ENCODE measurements at regions not wholly inside any gene's neighbourhood (a gene's known extent, or its start where the extent isn't known, plus 50 kb on each side); places are given as distances from the start of the nearest gene placed in this dataset.

DNA sequence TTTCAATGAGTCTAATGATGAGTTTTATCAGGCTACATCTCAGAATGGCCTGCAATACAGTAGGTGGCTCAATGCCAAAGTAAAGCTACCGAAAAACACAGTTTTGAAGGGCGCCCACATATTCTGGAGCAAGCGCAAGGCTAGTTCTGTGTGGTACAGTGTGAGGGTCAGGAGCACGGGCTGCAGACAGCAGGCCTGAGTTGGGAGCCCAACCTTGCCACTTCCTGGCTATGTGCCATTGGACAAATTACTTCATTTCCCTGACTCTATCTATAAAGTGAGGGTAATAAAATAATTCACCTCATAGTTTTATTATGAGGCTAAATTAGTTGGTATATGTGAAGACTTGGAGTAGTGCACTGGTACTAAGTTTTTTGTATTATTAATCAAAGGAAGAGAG lies 150.7 kb downstream of the OPN5 start:
- DNase-seq (ENCODE audit: low read depth): no peak

- no peak for DNase-seq (ENCODE audit: low read depth)
Measured at GRCh38 chr6:47924001-47924400, 142.2 kb downstream of the OPN5 start.

GRCh38 chr6:47922391-47922790 lies 140.6 kb downstream of the OPN5 start:
- DNase-seq (ENCODE audit: low read depth): no peak

DNA sequence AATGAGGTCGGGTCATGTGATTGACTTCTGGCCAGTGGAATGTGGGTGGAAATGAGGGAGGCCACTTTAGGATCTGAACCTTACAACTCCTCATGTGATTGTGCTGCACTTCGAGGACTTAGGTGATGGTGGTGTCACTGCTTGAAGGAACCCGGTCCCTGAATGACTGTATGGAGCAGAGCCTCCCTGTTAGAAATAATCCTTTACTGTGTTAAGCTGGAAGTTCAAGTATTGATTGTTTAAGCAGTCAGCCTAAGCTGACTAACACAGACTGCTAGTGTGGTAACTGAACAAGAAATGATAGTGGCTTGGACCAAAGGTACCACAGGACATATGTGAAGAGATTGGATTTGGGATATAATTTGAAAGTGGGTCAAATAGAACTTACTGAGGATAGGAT lies 138.0 kb downstream of the OPN5 start:
- DNase-seq (ENCODE audit: low read depth): no peak

GRCh38 chr6:47917811-47918210 lies 136.0 kb downstream of the OPN5 start:
- DNase-seq (ENCODE audit: low read depth): no peak

- no peak for DNase-seq (ENCODE audit: low read depth)
Measured at GRCh38 chr6:47917202-47917601, 135.4 kb downstream of the OPN5 start.

- DNase-seq (ENCODE audit: low read depth): no peak
Measured at GRCh38 chr6:47915017-47915416, 133.2 kb downstream of the OPN5 start.

GRCh38 chr6:47908271-47908670 lies 126.4 kb downstream of the OPN5 start:
- DNase-seq (ENCODE audit: low read depth): no peak

- no peak for DNase-seq (ENCODE audit: low read depth)
Measured at GRCh38 chr6:47905717-47906116, 123.9 kb downstream of the OPN5 start.

- peak; percentile 62 for DNase-seq (ENCODE audit: low read depth)
Measured at GRCh38 chr6:47897247-47897646, 115.4 kb downstream of the OPN5 start.

- no peak for DNase-seq (ENCODE audit: low read depth)
Measured at GRCh38 chr6:47890326-47890875, 108.6 kb downstream of the OPN5 start.

- DNase-seq (ENCODE audit: low read depth): no peak
Measured at GRCh38 chr6:47879015-47879414, 97.2 kb downstream of the OPN5 start.

All from M059J (cell line).